Stomach (tissue), 8 donors: ENCODE measurements at regions not wholly inside any gene's neighbourhood (a gene's known extent, or its start where the extent isn't known, plus 50 kb on each side); places are given as distances from the start of the nearest gene placed in this dataset.

ENCODE experiments used
- DNase-seq, 2 donors: peaks; one replicate each; pipeline versions ENCODE4 v3.0.0 to v3.0.0-alpha.2; 2013 to 2019
- H3K27ac ChIP-seq, 5 donors: fragments of 200-600 bp in 4 of 5; sonication (generic) in 4 of 5; one replicate each; pipeline ENCODE4 v1.5.1; 2013 to 2019; ENCODE audit warnings: mild to moderate bottlenecking in 1 of 5, moderate library complexity in 1 of 5
- H3K27me3 ChIP-seq, 3 donors: fragments of 200-600 bp; sonication (generic); one replicate each; pipeline ENCODE4 v1.5.1; 2017 to 2019; ENCODE audit warnings: mixed run types in 1 of 3
- H3K36me3 ChIP-seq, 4 donors: fragments of 200-600 bp; sonication (generic); 1 replicate in 3 of 4; 2 replicates in 1 of 4; pipeline ENCODE4 v1.5.1; 2016 to 2019
- H3K4me1 ChIP-seq, 4 donors: fragments of 200-600 bp; sonication (generic); one replicate each; pipeline ENCODE4 v1.5.1; 2016 to 2019
- H3K4me3 ChIP-seq, 4 donors: fragments of 200-600 bp; sonication (generic) in 3 of 4; one replicate each; pipeline ENCODE4 v1.5.1; 2016 to 2019; ENCODE audit warnings: mild to moderate bottlenecking in 1 of 4
- H3K9me3 ChIP-seq, 4 donors: fragments of 200-600 bp; sonication (generic); one replicate each; pipeline ENCODE4 v1.5.1; 2016 to 2019
- CTCF ChIP-seq, 7 experiments: fragments of 450-650 bp in 4 of 7; fragments of 200-600 bp in 3 of 7; sonication (generic) in 3 of 7; IDR thresholded peaks; one replicate each; pipeline ENCODE4 v1.5.1; 2016 to 2019; ENCODE audit warnings: antibody characterized with exemption in 7 of 7, control low read depth in 2 of 7, mild to moderate bottlenecking in 1 of 7
- EP300 ChIP-seq: sonication (generic); formaldehyde crosslinking; IDR thresholded peaks from one replicate; pipeline ENCODE4 v1.6.1; 2017; ENCODE audit warnings: antibody characterized with exemption
- POLR2A ChIP-seq, 4 donors: fragments of 450-650 bp; IDR thresholded peaks; one replicate each; pipeline ENCODE4 v1.6.1; 2016; ENCODE audit warnings: antibody characterized with exemption in 4 of 4, control low read depth in 2 of 4, mild to moderate bottlenecking in 1 of 4, moderate library complexity in 1 of 4
- POLR2AphosphoS5 ChIP-seq, 3 donors: sonication (generic); formaldehyde crosslinking; IDR thresholded peaks; one replicate each; pipeline ENCODE4 v1.6.1; 2016; ENCODE audit warnings: antibody characterized with exemption in 3 of 3
- whole genome bisulfite sequencing, 5 donors: extraction: QIAGEN DNeasy Blood & Tissue Kit in 3 of 5; methylation state at CpG; one replicate each; pipeline versions ENCODE4 v1.1.5 to v1.1.7; 2013 to 2018; 5-methylcytosine and 5-hydroxymethylcytosine counted together
- intact Hi-C: fragments of 100-400 bp; cut with DNase I; formaldehyde crosslinking; loops from one replicate; pipeline ENCODE4 v1.15.1; 2023; ENCODE audit warnings: low total_unique reads
- donor health status: healthy with polysubstance abuse.
- donor health status: Bipolar disorder and iron deficiency.
- donor health status: healthy.

GRCh38 chr5:165227515-165227914, 1722.1 kb downstream of the MAT2B start:
- Histone ChIP-seq H3K27ac (no peak overlapping the region), H3K27me3 (no peaks in the 10 kb centered on the region), H3K4me1 (peaks cover 0 to 11% (median 0%) of the 10 kb centered on the region in 4 donors), H3K4me3 (no peak overlapping the region), H3K9me3 (no peaks in the 10 kb centered on the region), H3K36me3 (no peaks in the 10 kb centered on the region)
- TF ChIP-seq POLR2AphosphoS5 (IDR thresholded peaks at IDR 0.05) (no peak), CTCF (IDR thresholded peaks at IDR 0.05) (peak in 2 of 7 experiments; percentile 13 to 14)
- intact Hi-C loops = no loop called here
- peak in 1 of 2 donors; percentile 26 for DNase-seq
- 50 to 82% (median 56%) methylated on average over 3 of the region's 3 CpGs for WGBS, 5 donors

- DNase-seq = no peak
- intact Hi-C loops = no loop called here
- WGBS, 5 donors = 58 to 78% (median 71%) methylated on average over 1 of the region's 1 CpG
- TF ChIP-seq CTCF (IDR thresholded peaks at IDR 0.05) (no peak), EP300 (no peak), POLR2AphosphoS5 (IDR thresholded peaks at IDR 0.05) (no peak)
- H3K27ac ChIP-seq = no peak overlapping the region
- H3K4me3 ChIP-seq = no peak overlapping the region
- no peaks in the 10 kb centered on the region for H3K27me3 ChIP-seq
- H3K9me3 ChIP-seq = no peaks in the 10 kb centered on the region
- H3K36me3 ChIP-seq = no peaks in the 10 kb centered on the region
- peaks cover 0 to 13% (median 0%) of the 10 kb centered on the region in 4 donors for H3K4me1 ChIP-seq
These were observed 1722.8 kb downstream of the MAT2B start for GRCh38 chr5:165228184-165228583.

- intact Hi-C loops = no loop called here
- Histone ChIP-seq H3K27me3 (no peaks in the 10 kb centered on the region), H3K9me3 (peaks cover 0 to 9% (median 0%) of the 10 kb centered on the region in 4 donors), H3K4me1 (peaks cover 0 to 13% (median 0%) of the 10 kb centered on the region in 4 donors), H3K36me3 (no peaks in the 10 kb centered on the region), H3K4me3 (no peak overlapping the region), H3K27ac (no peak overlapping the region)
- TF ChIP-seq CTCF (IDR thresholded peaks at IDR 0.05) (no peak), EP300 (no peak), POLR2AphosphoS5 (IDR thresholded peaks at IDR 0.05) (no peak), POLR2A (IDR thresholded peaks at IDR 0.05) (no peak)
- WGBS, 5 donors = 38 to 53% (median 46%) methylated on average over 2 of the region's 2 CpGs
- no peak for DNase-seq
These were observed 1726.5 kb downstream of the MAT2B start for GRCh38 chr5:165231821-165232508.

GRCh38 chr5:165232509-165233028, 1727.2 kb downstream of the MAT2B start:
- Histone ChIP-seq H3K27ac (no peak overlapping the region), H3K36me3 (no peaks in the 10 kb centered on the region), H3K4me3 (no peak overlapping the region), H3K9me3 (peaks cover 0 to 9% (median 0%) of the 10 kb centered on the region in 4 donors), H3K27me3 (no peaks in the 10 kb centered on the region), H3K4me1 (peaks cover 0 to 13% (median 0%) of the 10 kb centered on the region in 4 donors)
- TF ChIP-seq CTCF (IDR thresholded peaks at IDR 0.05) (no peak), POLR2AphosphoS5 (IDR thresholded peaks at IDR 0.05) (no peak), POLR2A (IDR thresholded peaks at IDR 0.05) (no peak), EP300 (no peak)
- 44 to 50% (median 47%) methylated on average over 4 of the region's 4 CpGs for whole genome bisulfite sequencing, 5 donors
- DNase-seq = peak in 1 of 2 donors; percentile 24
- intact Hi-C loops = no loop called here
